Ovary (tissue), 7 donors: ENCODE measurements at regions not wholly inside any gene's neighbourhood (a gene's known extent, or its start where the extent isn't known, plus 50 kb on each side); places are given as distances from the start of the nearest gene placed in this dataset.

Source experiments
- DNase-seq, 5 donors: peaks; one replicate each; pipeline ENCODE4 v3.0.0-alpha.2; 2019 to 2020
- H3K27ac ChIP-seq, 2 donors: fragments of 200-600 bp; one replicate each; pipeline versions ENCODE4 v1.5.1 to v1.8.0; 2019 to 2022
- H3K27me3 ChIP-seq: fragments of 200-600 bp; one replicate; pipeline ENCODE4 v1.8.0; 2022
- H3K36me3 ChIP-seq: fragments of 200-600 bp; sonication (generic); one replicate; pipeline ENCODE4 v1.5.1; 2019
- H3K4me1 ChIP-seq: one replicate; pipeline ENCODE4 v1.8.1; 2013; ENCODE audit warnings: mild to moderate bottlenecking, moderate library complexity; ENCODE audit not compliant: insufficient read depth
- H3K4me3 ChIP-seq: fragments of 200-600 bp; sonication (generic); one replicate; pipeline ENCODE4 v1.5.1; 2017
- H3K9me3 ChIP-seq, 2 donors: fragments of 200-600 bp in 1 of 2; sonication (generic) in 1 of 2; one replicate each; pipeline versions ENCODE4 v1.5.1 to v1.8.1; 2013 to 2019; ENCODE audit warnings: mild to moderate bottlenecking in 1 of 2, moderate library complexity in 1 of 2
- EP300 ChIP-seq: sonication (generic); formaldehyde crosslinking; IDR thresholded peaks from one replicate; pipeline ENCODE4 v1.6.1; 2017; ENCODE audit warnings: antibody characterized with exemption
- POLR2A ChIP-seq: fragments of 450-650 bp; IDR thresholded peaks from one replicate; pipeline ENCODE4 v1.6.1; 2017; ENCODE audit warnings: antibody characterized with exemption, mild to moderate bottlenecking, moderate library complexity
- WGBS, 3 donors: extraction: QIAGEN DNeasy Blood & Tissue Kit in 1 of 3; methylation state at CpG; one replicate each; pipeline versions ENCODE4 v1.1.5 to v1.1.7; 2013 to 2017; 5-methylcytosine and 5-hydroxymethylcytosine counted together
- intact Hi-C, 4 donors: fragments of 100-400 bp; cut with DNase I; formaldehyde crosslinking; loops; one replicate each; pipeline versions ENCODE4 v1.11.0 to v1.15.1; 2022 to 2023
- TF ChIP-seq, protein P1 (sequence below), 3 donors: fragments of 450-650 bp in 2 of 3; fragments of 200-600 bp in 1 of 3; IDR thresholded peaks; one replicate each; pipeline versions ENCODE4 v1.5.1 to v1.8.0; 2016 to 2022; ENCODE audit warnings: antibody characterized with exemption in 3 of 3, mild to moderate bottlenecking in 1 of 3
- donor health status: DM: no; HTN: no; CAD: no; lungs with moderate emphysema.
- donor health status: DM: no; HTN: no; CAD: no.
- donor health status: Bipolar disorder and iron deficiency.
- donor health status: DM: no; HTN: no; CAD: no.
- donor health status: DM: yes; HTN: yes; CAD: no.

DNA sequence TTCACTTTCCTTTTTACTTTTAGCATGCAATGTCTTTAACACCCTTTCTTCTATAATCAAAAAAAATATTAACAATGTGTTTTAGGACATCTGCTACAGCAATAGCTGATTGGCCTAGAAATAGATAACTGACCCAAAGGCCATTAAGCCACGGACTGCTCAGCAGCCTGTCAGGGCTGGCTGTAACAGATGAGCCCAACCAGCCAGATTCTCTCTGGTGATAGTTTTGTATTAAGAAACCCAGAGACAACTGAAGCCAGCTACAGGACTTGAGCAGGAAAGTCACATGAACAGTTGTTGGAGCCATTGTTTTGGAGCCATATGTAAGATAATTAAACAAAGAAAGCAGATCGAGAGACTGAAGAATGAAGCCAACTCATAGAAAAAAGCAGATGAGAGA is 80.3 kb downstream of the DDIT4L start:
- H3K27me3 ChIP-seq = no peaks in the 10 kb centered on the region
- no peak overlapping the region for H3K27ac ChIP-seq
- 68 to 71% (median 69%) methylated on average over 2 of the region's 2 CpGs for WGBS, 3 donors
- TF ChIP-seq POLR2A = no peak
- no peak for TF ChIP-seq EP300
- TF ChIP-seq, protein P1, sequence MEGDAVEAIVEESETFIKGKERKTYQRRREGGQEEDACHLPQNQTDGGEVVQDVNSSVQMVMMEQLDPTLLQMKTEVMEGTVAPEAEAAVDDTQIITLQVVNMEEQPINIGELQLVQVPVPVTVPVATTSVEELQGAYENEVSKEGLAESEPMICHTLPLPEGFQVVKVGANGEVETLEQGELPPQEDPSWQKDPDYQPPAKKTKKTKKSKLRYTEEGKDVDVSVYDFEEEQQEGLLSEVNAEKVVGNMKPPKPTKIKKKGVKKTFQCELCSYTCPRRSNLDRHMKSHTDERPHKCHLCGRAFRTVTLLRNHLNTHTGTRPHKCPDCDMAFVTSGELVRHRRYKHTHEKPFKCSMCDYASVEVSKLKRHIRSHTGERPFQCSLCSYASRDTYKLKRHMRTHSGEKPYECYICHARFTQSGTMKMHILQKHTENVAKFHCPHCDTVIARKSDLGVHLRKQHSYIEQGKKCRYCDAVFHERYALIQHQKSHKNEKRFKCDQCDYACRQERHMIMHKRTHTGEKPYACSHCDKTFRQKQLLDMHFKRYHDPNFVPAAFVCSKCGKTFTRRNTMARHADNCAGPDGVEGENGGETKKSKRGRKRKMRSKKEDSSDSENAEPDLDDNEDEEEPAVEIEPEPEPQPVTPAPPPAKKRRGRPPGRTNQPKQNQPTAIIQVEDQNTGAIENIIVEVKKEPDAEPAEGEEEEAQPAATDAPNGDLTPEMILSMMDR (IDR thresholded peaks at IDR 0.05) = no peak
- DNase-seq = no peak
- no peaks in the 10 kb centered on the region for H3K4me1 ChIP-seq
- intact Hi-C loops = no loop called here
- H3K9me3 ChIP-seq = no peaks in the 10 kb centered on the region
- H3K4me3 ChIP-seq = no peak overlapping the region
- H3K36me3 ChIP-seq = no peaks in the 10 kb centered on the region

DNA sequence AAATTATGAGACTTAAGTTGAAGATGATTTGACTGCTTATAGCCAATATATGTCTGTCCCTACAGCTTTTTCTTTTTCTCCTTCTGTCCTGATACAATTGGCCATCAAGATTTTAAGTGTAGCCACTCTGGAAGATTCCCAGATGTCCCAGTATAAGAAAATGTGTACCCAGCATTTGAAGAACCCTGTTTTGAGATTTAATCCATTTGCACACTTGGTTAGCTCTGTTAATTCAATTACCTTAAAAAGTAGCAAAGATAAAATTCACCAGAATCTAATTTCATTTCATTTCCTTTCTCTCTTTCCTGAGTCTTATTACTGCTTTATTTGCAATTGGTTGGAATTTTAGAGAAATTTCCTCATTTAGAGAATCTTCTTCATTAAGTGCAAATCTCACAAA is 81.4 kb downstream of the DDIT4L start:
- Histone ChIP-seq H3K4me3 (no peak overlapping the region), H3K27me3 (no peaks in the 10 kb centered on the region), H3K4me1 (no peaks in the 10 kb centered on the region), H3K9me3 (no peaks in the 10 kb centered on the region), H3K27ac (no peak overlapping the region), H3K36me3 (no peaks in the 10 kb centered on the region)
- intact Hi-C loops = no loop called here
- TF ChIP-seq POLR2A (no peak), EP300 (no peak)
- TF ChIP-seq, protein P1 (IDR thresholded peaks at IDR 0.05) = no peak
- DNase-seq = no peak

DNA sequence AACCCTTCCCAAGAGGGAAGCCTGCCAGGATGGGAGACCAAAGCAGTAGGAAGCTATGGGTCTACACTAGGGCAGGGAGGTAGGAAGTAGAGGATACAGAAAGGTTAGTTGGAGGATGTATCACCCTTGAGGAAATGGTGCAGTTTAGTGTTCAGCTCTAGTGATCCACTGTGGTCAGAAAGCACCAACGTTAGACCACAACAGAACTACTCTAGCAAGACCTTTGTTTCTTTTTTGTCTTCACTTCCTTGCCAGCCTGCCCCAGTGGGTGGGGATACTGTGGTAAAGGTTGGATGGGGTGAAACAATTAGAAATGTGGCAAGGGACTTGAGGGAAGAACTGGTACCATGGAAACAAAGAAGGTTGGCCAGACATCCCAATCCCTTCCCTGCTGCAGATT is 83.3 kb downstream of the DDIT4L start:
- no peak for DNase-seq
- Histone ChIP-seq H3K4me3 (no peak overlapping the region), H3K27ac (no peak overlapping the region), H3K36me3 (no peaks in the 10 kb centered on the region), H3K27me3 (no peaks in the 10 kb centered on the region), H3K4me1 (no peaks in the 10 kb centered on the region), H3K9me3 (no peaks in the 10 kb centered on the region)
- 71 to 90% (median 74%) methylated on average over 1 of the region's 1 CpG for WGBS, 3 donors
- TF ChIP-seq EP300 (no peak), POLR2A (no peak)
- TF ChIP-seq, protein P1 (IDR thresholded peaks at IDR 0.05) = no peak
- intact Hi-C loops = no loop called here

DNA sequence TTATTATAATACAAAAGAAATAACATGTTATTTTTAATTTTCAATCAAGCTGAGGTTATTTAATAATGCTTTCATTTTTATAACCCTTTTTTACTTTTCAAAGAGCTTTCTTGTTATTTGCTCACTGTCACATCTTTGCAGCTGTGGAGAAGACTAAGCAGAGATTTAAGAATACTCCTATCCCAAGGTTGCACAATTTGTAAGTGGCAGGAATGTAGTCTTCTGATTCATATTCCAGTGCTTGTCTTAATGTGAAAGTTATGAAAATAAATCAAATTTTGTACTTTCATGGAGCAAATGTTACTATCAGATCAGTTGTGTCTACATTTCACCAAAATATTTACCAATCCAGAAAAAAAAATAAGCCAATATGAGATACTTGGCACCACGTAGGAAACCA is 86.6 kb downstream of the DDIT4L start:
- intact Hi-C loops = no loop called here
- no peaks in the 10 kb centered on the region for H3K27me3 ChIP-seq
- H3K4me1 ChIP-seq = no peaks in the 10 kb centered on the region
- H3K36me3 ChIP-seq = no peaks in the 10 kb centered on the region
- H3K4me3 ChIP-seq = no peak overlapping the region
- TF ChIP-seq EP300 = no peak
- TF ChIP-seq, protein P1 (IDR thresholded peaks at IDR 0.05) = no peak
- no peak for TF ChIP-seq POLR2A
- H3K27ac ChIP-seq = no peak overlapping the region
- no peaks in the 10 kb centered on the region for H3K9me3 ChIP-seq
- no peak for DNase-seq
- 18 to 56% (median 21%) methylated on average over 1 of the region's 1 CpG for WGBS, 3 donors

DNA sequence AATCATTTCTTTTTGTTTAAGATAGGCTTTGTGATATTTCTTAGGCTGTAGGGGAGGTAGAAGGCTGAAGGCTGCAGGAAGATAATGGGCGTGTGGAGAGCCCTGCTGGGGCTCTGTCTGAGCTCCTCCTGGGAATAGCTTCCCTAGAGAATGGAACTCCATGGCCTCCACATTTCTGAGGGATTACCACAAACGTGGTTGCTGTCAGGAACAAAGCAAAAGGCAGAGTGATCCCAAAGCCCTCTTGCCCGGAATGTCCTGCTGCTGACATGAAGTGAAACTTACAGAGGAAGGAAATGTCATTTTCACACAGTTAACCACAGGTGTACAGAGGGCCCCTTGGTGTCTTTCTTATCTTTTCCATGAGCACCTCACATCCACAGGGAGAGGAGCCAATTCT is 89.3 kb downstream of the DDIT4L start:
- Histone ChIP-seq H3K27me3 (no peaks in the 10 kb centered on the region), H3K9me3 (no peaks in the 10 kb centered on the region), H3K4me3 (no peak overlapping the region), H3K4me1 (no peaks in the 10 kb centered on the region), H3K36me3 (no peaks in the 10 kb centered on the region), H3K27ac (no peak overlapping the region)
- TF ChIP-seq POLR2A (no peak), EP300 (no peak)
- TF ChIP-seq, protein P1 (IDR thresholded peaks at IDR 0.05) = no peak
- intact Hi-C loops = no loop called here
- WGBS, 3 donors = 63 to 74% (median 69%) methylated on average over 3 of the region's 3 CpGs
- no peak for DNase-seq
